Prostate gland (tissue), 2 donors: ENCODE measurements at regions not wholly inside any gene's neighbourhood (a gene's known extent, or its start where the extent isn't known, plus 50 kb on each side); places are given as distances from the start of the nearest gene placed in this dataset.

Experiments used
- POLR2A ChIP-seq: fragments of 450-650 bp; IDR thresholded peaks from one replicate; pipeline ENCODE4 v1.6.1; 2016; ENCODE audit warnings: antibody characterized with exemption, mild to moderate bottlenecking
- POLR2AphosphoS5 ChIP-seq: sonication (generic); formaldehyde crosslinking; IDR thresholded peaks from one replicate; pipeline ENCODE4 v1.6.1; 2017; ENCODE audit warnings: antibody characterized with exemption
- TF ChIP-seq, protein P1 (sequence below), 4 experiments: fragments of 200-600 bp in 2 of 4; fragments of 450-650 bp in 2 of 4; sonication (generic) in 2 of 4; IDR thresholded peaks; 1 replicate in 3 of 4; 2 replicates in 1 of 4; pipeline ENCODE4 v1.5.1; 2016 to 2019; ENCODE audit warnings: antibody characterized with exemption in 4 of 4, mild to moderate bottlenecking in 2 of 4, moderate library complexity in 2 of 4

DNA sequence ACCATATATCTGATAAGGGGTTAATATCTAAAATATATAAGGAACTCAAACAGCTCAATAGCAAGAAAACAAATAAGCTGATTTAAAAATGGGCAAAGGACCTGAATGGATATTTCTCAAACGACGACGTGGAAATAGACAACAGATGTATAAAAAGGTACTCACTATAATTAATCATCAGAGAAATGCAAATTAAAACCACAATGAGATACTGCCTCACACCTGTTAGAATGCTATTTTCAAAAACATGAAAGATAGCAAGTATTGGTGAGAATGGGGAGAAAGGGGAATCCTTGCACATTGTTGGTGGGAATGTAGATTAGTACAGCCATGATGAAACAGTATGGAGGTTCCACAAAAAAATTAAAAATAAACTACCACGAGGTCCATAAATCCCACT lies 163.2 kb downstream of the DKK1 start:
- TF ChIP-seq POLR2AphosphoS5 (no peak), POLR2A (no peak)
- TF ChIP-seq, protein P1, sequence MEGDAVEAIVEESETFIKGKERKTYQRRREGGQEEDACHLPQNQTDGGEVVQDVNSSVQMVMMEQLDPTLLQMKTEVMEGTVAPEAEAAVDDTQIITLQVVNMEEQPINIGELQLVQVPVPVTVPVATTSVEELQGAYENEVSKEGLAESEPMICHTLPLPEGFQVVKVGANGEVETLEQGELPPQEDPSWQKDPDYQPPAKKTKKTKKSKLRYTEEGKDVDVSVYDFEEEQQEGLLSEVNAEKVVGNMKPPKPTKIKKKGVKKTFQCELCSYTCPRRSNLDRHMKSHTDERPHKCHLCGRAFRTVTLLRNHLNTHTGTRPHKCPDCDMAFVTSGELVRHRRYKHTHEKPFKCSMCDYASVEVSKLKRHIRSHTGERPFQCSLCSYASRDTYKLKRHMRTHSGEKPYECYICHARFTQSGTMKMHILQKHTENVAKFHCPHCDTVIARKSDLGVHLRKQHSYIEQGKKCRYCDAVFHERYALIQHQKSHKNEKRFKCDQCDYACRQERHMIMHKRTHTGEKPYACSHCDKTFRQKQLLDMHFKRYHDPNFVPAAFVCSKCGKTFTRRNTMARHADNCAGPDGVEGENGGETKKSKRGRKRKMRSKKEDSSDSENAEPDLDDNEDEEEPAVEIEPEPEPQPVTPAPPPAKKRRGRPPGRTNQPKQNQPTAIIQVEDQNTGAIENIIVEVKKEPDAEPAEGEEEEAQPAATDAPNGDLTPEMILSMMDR (IDR thresholded peaks at IDR 0.05), result no peak
